Type B pancreatic cell (in vitro differentiated cells): ENCODE measurements at regions not wholly inside any gene's neighbourhood (a gene's known extent, or its start where the extent isn't known, plus 50 kb on each side); places are given as distances from the start of the nearest gene placed in this dataset.

Source experiments
- DNase-seq: peaks from one replicate; pipeline ENCODE4 v3.0.0; 2021; ENCODE audit warnings: mixed read lengths; ENCODE audit not compliant: unreplicated experiment; ENCODE audit errors: extremely low spot score
- H3K27ac Mint-ChIP-seq: 2 replicates; pipeline ENCODE4 v1.8.0; 2021; ENCODE audit warnings: mild to moderate bottlenecking, mixed read lengths
- H3K27me3 Mint-ChIP-seq: 2 replicates; pipeline ENCODE4 v1.8.0; 2021; ENCODE audit warnings: mixed read lengths
- H3K36me3 Mint-ChIP-seq: 2 replicates; pipeline ENCODE4 v1.8.0; 2021; ENCODE audit warnings: mixed read lengths
- H3K4me1 Mint-ChIP-seq: one replicate; pipeline ENCODE4 v1.8.0; 2021; ENCODE audit warnings: mixed read lengths; ENCODE audit not compliant: unreplicated experiment
- H3K4me3 Mint-ChIP-seq: 2 replicates; pipeline ENCODE4 v1.8.0; 2021; ENCODE audit warnings: mild to moderate bottlenecking, mixed read lengths
- H3K9me3 Mint-ChIP-seq: 2 replicates; pipeline ENCODE4 v1.8.0; 2021; ENCODE audit warnings: mixed read lengths
- TF ChIP-seq, protein P1 (sequence below): fragments of 200-600 bp; sonication (generic); conservative IDR thresholded peaks from 2 replicates; pipeline ENCODE4 v1.5.0; 2021; ENCODE audit warnings: antibody characterized with exemption, mild to moderate bottlenecking

DNA sequence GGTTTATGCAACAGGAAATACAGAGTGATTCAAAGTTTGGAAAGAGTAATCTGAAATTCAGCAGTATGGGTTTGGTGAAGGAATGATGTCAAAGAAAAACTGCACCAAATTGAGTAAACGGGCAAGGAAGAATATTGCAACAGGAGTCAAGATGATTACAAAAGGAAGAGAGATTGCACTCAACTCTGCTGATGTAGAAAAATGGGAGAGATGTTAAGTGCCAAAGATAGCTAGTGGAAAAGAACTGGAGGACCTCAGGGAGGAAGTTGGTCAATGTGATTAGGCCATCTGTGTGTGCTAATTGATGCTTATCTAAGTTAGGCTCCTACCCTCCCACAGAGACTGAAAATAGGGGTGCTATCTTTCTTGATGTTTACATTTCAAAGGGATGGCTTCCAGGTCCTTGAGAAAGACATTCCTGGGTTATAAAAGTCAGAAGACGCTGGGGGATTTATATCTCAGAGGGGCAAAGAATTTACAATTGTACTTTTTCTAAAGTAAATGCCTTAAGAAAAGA is 167.4 kb upstream of the FAM47A start:
- TF ChIP-seq, protein P1, sequence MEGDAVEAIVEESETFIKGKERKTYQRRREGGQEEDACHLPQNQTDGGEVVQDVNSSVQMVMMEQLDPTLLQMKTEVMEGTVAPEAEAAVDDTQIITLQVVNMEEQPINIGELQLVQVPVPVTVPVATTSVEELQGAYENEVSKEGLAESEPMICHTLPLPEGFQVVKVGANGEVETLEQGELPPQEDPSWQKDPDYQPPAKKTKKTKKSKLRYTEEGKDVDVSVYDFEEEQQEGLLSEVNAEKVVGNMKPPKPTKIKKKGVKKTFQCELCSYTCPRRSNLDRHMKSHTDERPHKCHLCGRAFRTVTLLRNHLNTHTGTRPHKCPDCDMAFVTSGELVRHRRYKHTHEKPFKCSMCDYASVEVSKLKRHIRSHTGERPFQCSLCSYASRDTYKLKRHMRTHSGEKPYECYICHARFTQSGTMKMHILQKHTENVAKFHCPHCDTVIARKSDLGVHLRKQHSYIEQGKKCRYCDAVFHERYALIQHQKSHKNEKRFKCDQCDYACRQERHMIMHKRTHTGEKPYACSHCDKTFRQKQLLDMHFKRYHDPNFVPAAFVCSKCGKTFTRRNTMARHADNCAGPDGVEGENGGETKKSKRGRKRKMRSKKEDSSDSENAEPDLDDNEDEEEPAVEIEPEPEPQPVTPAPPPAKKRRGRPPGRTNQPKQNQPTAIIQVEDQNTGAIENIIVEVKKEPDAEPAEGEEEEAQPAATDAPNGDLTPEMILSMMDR, result no peak
- Mint-ChIP-seq H3K27ac (no peak overlapping the region), H3K9me3 (no peaks in the 10 kb centered on the region), H3K36me3 (no peaks in the 10 kb centered on the region), H3K4me1 (no peaks in the 10 kb centered on the region), H3K27me3 (no peaks in the 10 kb centered on the region), H3K4me3 (no peak overlapping the region)
- no peak for DNase-seq

DNA sequence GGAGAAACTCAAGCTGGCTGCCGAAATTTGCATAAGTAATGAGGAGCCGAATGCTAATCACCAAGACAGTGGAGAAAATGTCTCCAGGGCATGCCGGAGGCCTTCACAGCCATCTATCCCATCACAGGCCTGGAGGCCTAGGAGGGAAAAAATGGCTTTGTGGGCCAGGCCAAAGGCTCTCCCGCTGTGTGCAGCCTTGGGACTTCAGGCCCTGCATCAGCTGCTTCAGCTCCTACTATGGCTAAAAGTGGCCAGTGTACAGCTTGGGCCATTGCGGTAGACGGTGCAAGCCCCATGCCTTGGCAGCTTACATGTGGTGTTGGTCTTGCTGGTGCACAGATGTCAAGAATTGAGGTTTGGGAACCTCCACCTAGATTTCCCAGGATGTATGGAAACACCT is 162.6 kb upstream of the FAM47A start:
- DNase-seq, result no peak
- no peak overlapping the region for H3K27ac Mint-ChIP-seq
- TF ChIP-seq, protein P1, result no peak
- H3K27me3 Mint-ChIP-seq, result no peaks in the 10 kb centered on the region
- H3K36me3 Mint-ChIP-seq, result no peaks in the 10 kb centered on the region
- no peak overlapping the region for H3K4me3 Mint-ChIP-seq
- H3K4me1 Mint-ChIP-seq, result no peaks in the 10 kb centered on the region
- H3K9me3 Mint-ChIP-seq, result peaks cover 6% of the 10 kb centered on the region

DNA sequence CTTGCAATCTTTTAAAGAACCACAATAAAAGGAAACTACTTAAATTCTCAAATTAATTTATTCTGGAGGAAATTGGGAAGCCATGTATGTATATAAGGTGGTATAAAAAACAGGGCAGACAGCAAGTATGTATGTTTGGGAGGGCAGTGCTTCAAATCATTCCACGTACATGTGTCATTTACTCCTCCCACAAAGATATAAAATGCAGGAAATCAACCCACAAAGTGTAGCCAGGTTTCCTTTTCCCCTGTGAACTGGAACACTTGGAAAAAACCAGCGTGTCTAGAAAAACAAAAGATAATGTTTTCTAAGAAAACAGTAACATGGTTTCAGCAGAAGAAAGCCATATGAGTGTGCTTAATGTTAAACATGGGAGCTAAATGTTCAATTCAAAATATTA is 156.7 kb upstream of the FAM47A start:
- H3K27me3 Mint-ChIP-seq, result no peaks in the 10 kb centered on the region
- no peak for DNase-seq
- no peak overlapping the region for H3K4me3 Mint-ChIP-seq
- no peaks in the 10 kb centered on the region for H3K36me3 Mint-ChIP-seq
- no peak overlapping the region for H3K27ac Mint-ChIP-seq
- peaks cover 9% of the 10 kb centered on the region for H3K4me1 Mint-ChIP-seq
- H3K9me3 Mint-ChIP-seq, result no peaks in the 10 kb centered on the region
- TF ChIP-seq, protein P1, result no peak

DNA sequence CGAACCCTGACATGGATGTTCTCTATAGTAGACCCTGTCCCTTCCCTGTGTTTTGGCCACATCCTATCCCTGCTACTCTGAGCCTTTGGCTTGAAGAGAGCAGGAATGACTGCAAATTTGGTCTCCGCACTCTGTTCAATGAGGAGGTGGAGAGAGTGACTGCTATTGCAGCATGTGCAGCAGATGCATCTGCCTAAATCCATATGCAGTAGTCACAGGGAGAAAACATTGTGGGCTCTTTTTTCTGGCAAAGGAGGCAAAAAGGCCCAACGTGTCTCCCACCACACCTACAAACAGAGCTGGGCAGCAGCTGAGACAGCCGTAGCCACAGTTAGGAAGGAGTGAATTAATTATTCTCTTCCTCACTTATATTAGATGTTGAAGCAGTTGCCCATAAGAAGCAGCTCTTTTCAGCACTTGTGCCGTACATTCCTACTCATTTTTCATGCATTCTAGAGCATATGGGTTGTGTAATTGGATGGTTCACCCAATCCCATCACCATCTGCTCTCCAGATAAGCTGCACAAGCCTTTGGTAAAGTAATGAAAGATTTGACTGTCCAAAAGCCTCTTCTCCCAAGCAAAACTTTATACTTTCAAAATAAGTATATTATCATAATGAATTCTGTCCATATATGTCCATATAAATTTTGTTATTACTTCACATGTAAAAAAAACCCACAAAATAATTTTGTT is 147.9 kb upstream of the FAM47A start:
- Mint-ChIP-seq H3K4me3 (no peak overlapping the region), H3K36me3 (no peaks in the 10 kb centered on the region), H3K27me3 (peaks cover 3% of the 10 kb centered on the region), H3K4me1 (peaks cover 4% of the 10 kb centered on the region), H3K9me3 (no peaks in the 10 kb centered on the region), H3K27ac (no peak overlapping the region)
- TF ChIP-seq, protein P1, result no peak
- DNase-seq, result no peak

DNA sequence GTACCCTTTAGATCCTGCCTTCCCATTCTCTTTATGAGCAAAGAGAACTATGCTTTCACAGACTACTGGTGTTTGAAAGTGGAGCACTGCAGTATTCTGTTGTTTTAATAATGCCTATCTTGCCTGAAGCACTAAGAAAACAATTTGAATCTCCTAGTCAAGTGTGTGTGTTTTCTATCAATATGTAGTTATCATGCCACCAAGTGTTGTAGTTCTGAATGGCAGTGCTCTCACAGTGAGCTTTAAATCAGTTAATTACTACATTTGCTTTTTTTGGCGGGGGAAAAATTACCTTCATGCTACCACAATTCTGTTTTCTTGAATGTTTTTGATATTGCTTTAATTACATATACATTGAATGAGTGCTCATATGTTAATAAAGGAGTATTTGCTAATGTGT is 143.6 kb upstream of the FAM47A start:
- Mint-ChIP-seq H3K36me3 (no peaks in the 10 kb centered on the region), H3K4me1 (peaks cover 4% of the 10 kb centered on the region), H3K4me3 (no peak overlapping the region), H3K27me3 (peaks cover 3% of the 10 kb centered on the region), H3K27ac (no peak overlapping the region), H3K9me3 (no peaks in the 10 kb centered on the region)
- TF ChIP-seq, protein P1, result peak; percentile 67
- no peak for DNase-seq
